KG1 (cell line): ENCODE measurements at regions not wholly inside any gene's neighbourhood (a gene's known extent, or its start where the extent isn't known, plus 50 kb on each side); places are given as distances from the start of the nearest gene placed in this dataset.

Source experiments
- DNase-seq: peaks from one replicate; lab custom pipeline; 2025; lab: John Stamatoyannopoulos, UW

- no peak for DNase-seq
Observed at GRCh38 chr4:10175626-10176025, 59.0 kb upstream of the WDR1 start.

GRCh38 chr4:10173754-10174749, 57.5 kb upstream of the WDR1 start:
- DNase-seq: no peak

- DNase-seq: no peak
Observed at GRCh38 chr4:10173037-10173753, 56.6 kb upstream of the WDR1 start.

DNA sequence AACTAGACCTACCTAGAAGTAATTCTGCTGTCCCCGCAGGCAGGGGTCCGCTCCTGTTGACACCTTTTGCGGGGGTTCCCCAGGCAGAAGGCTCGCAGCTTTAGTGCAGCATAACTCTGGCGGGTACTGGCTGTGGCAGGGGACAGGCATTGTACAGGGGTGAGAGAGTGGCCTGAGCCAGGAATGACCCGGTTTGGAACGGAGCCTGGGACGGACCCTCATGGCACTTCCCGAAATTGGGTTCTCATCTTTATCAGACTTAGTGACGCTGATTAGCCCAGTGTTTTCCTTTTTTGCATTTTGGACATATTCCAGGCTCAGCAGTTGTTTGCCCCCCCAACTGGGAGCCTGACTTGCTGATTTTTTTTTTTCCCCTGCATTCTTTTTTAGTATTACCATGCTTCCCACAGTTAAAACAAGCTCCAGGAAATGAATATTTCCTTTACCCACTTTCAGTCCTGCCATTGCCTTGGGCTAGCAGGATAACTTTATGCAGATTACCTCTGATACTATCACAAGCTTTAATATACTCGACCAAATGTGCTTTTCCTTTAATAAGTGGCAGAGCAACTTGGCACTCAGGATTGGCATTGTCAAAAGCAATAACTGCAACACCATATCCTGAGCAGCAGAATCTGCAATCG, 55.8 kb upstream of the WDR1 start:
- DNase-seq: no peak

GRCh38 chr4:10171055-10171454, 54.5 kb upstream of the WDR1 start:
- DNase-seq: no peak

- no peak for DNase-seq
Observed at GRCh38 chr4:10169839-10170387, 53.3 kb upstream of the WDR1 start.

GRCh38 chr4:10168151-10168550, 51.6 kb upstream of the WDR1 start:
- no peak for DNase-seq

GRCh38 chr4:10167201-10167600, 50.6 kb upstream of the WDR1 start:
- no peak for DNase-seq
